HG03103 (cell line): ENCODE measurements at regions not wholly inside any gene's neighbourhood (a gene's known extent, or its start where the extent isn't known, plus 50 kb on each side); places are given as distances from the start of the nearest gene placed in this dataset.
A peak's percentile ranks its signal among the peaks of the same experiment; 100 is the strongest.

Source experiments
- ATAC-seq: cut with Tn5 transposase; IDR thresholded peaks from one replicate; pipeline ENCODE4 v1.9.1; 2021; ENCODE audit warnings: low read depth; ENCODE audit not compliant: unreplicated experiment

DNA sequence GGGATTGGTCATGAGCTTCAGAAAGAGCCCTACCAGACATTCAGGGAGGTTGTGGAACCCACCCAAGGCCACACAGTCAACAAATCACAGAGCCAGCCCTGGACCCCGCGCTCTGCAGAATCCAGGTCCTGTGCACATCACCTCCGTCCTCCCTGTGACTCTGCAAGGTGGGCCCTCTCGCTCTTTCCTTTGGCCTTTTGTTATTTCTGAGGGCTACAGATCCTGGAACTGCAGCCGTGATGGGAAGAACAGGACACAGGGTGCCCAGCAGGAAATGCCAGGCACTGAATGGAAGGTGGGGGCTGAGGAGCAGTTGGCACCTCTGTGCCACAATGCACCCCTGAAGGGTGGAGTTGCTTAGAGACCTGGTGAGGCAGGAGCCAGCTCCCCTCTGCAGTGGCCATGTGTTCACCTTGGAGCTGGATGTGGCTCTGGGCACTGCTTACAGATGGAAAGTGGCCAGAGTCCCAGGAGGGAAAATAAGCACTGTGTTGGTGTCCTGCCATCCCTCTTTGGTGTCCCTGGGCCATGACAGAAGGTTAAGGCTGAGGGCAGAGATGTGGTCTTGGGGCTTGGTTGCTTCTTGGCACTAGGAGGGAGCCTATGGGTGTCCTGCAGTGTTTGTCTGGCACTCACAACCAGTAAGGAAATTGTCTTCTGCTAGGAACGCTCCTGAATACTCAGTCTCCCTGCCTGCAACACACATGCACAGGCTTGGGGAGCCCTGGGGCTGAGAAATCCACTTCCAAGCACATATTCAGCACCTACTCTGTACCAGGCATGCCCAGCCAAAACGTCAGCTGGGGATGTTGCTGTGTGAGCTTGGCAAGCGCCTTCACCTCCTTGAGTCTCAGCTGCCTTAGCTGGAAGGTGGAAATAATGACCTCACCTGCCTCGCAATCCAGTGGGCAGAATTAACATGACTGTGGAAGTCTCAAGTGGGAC, 98.0 kb upstream of the SLC6A6 start:
- no peak for ATAC-seq

DNA sequence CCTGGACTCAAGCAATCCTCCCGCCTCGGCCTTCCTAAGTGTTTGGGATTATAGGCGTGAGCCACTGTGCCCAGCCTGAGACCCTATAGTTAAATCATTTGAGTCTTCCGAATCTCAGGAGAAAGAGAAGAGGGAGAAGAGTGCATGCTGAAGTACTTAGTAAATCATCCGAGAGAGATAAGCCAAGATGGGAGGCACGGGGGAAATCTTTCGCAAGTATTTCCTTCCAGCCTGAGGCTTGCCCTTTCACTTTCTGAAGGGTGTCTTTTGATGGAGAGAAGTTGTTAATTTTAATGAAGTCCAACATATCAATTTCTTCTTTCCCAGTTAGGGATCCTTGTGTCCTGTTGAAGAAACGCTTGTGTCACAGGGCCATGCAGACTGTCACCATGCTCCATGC, 97.1 kb upstream of the SLC6A6 start:
- ATAC-seq, result no peak

DNA sequence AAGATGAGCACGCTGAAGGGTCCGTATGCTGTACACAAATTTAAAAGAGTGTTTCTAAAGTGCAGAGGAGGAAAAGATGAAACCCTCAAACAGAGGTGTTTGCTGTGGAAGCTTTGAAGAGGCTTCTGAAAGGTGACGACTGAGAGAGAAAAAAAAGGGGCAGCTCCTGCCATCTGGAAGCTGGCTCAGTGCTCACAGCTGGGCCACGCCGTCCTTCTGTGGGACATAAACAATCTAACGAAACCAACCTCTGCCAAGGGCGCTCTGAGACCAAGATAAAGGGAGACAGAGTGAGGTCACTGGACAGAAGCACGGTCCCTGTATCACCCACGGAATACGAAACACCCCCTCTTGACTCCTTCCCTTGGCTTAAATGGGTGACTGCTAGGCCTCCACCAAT, 96.3 kb upstream of the SLC6A6 start:
- no peak for ATAC-seq

DNA sequence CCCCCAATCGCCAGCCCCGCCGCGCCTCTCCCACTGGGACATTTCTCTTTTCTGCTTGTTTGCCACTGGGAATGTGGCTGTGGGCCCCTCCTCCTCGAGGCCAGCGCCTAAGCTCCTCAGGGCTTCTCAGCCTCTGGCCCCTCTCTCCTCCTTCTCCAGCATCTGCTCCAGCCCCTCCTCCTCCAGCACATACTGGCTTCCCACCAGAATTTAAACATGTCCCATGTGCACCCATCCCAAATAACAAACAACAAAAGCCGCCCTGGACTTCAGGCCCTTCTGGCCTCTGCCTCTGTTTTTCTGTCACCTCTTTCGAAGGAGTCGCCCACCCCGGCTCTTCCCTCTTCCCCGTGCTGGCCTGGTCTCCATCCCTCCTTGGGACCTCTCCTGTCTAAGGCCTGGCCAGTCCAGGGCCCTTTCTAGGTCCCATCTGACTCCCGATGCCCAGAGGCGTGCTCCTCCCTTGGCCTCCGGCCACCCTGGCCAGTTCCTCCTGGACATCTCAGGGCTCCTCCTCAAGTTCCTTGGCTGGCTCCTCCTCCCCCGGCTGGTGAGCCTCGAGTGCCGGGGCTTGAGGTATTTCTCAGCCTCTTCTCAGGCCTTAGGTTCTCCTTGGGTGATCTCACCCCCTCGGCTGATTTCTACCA, 94.6 kb upstream of the SLC6A6 start:
- ATAC-seq, result no peak

DNA sequence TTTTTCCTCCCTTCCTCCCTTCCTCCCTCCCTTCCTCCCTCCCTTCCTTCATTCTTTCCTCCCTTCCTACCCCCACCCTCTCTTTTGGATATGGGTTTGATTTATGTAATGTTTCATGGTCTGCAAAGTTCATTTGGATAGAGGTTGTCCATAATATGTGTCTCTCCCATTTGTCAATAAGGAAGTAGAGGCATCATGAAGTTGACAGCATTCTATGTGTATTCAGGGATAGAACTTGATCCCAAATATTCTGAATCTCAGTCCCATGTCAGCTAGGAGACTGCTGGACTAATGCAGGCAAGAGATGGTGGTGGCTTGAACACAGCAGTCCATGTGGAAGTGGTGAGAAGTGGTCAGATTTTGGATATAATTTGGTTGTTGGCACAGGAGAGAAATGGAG, 90.7 kb upstream of the SLC6A6 start:
- no peak for ATAC-seq

DNA sequence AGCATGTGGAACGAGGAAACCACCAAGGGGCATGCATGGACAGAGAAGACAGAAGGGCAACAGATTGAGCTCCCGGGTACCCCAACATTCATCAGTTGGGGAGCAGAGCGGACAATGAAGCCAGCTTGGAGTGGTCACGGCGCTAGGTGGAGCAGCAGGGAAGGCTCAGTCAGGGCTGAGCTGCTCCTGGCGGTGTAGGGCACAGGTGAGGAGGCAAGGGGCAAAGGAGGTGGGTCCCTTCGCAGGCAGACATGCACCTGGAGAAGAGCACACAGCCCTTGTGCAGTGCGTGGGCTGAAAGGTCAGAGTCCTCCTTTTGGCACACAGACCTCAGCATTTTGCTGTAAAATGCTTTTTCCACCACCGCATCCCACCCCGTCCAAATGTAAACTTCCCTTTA, 90.0 kb upstream of the SLC6A6 start:
- ATAC-seq, result no peak

DNA sequence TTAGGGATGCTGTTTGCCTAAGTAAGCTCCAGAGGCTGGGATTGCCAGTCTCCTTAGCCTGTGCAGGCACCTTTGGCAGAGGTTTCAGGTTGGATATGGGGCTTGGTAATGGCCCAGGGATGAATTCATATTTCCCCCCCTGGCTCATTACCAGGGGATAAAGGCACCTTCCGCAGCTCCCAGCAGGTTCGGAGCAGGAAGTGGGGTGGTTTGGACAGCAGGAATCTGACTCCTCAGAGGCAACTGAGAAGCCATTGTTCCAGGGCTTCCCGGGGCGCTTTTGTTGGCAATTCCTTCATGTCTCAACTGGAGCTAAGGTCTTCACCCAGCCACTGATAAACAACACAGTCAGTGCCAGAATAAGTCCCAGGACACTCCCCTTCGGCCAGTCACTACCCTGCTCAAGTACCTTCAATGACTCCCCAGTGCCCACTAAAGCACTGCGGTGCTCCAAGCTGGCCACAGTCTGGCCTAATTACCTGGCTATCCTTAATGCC, 85.3 kb upstream of the SLC6A6 start:
- ATAC-seq, result no peak

DNA sequence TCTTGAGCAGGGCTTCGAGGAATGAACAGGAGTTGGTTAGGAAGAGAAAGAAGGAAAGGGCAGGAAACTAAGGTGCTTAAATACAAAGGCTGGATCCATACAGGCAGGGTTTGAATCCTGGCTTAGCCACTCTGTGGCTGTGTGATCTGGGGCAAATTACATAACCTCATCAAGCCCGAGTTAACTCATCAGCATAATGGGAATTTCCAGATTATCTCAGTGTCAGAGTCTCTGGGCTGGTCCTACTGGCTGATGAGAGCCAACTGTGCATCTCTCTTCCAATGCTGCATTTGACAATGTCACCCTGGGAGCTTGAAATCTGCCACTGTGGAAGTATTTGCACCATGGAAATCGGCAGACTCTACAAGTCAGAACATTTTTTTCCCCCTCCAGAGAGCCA, 83.8 kb upstream of the SLC6A6 start:
- no peak for ATAC-seq

DNA sequence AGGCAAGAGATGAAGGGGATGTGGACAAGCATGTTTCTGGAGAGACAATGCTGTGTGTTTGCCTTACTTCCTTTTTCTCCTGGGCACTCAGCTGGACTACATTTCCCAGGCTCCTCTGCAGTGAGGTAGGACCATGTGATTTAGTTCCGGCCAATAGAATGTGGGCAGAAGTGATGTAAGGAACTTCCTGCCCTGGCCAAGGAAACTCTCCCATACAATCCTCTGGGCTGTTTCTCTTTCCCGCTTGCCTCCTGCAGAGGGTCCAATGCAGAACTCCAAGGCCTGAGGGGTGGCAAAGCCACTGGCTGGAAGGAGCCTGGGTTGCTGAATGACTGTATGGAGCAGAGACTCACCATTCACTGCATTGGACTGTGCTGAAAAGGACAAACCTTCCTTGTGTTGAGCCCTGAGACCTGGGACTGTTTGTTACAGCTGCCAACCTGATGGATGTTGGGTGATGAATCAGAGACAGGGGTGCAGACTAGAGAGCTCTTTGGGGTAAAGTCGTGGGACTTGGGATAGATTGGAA, 82.7 kb upstream of the SLC6A6 start:
- peak; percentile 93 for ATAC-seq

DNA sequence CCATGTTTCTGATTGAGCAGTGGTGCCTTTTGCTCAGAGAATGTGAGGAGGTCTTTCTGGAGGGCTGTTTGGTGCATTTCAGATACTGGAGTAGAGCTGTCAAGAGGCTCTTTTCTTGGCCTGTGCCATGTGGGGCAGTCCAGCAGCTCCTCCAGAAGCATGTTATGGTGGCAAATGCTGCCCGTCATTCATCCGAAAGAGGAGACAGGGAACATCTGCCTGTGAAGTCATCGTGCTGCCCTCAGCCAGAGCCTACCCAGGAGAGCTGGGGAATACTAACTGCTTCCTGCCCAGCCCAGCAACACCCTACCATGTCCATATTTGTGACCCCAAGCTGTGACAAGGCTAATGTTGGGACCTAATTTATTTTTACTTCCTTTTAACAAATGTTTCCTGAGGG, 82.2 kb upstream of the SLC6A6 start:
- ATAC-seq, result no peak

DNA sequence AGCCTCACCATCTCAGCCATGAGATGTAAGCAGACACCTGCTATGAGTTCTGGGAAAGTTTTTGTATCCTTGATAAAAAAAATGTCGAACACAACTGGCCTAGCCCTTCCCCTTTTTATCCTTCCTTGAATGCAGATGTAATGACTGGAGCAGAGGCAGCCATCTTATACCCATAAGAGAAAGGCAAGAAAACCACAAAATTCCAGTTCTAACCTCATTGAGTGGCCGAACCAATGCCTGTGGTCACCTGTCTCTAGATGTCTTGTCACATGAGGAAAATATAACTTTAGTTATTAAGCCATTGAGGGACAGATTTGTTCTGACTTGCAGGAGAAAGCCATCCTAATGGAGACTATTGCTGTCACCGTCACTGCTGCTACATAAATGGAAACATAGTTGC, 80.4 kb upstream of the SLC6A6 start:
- ATAC-seq, result no peak

DNA sequence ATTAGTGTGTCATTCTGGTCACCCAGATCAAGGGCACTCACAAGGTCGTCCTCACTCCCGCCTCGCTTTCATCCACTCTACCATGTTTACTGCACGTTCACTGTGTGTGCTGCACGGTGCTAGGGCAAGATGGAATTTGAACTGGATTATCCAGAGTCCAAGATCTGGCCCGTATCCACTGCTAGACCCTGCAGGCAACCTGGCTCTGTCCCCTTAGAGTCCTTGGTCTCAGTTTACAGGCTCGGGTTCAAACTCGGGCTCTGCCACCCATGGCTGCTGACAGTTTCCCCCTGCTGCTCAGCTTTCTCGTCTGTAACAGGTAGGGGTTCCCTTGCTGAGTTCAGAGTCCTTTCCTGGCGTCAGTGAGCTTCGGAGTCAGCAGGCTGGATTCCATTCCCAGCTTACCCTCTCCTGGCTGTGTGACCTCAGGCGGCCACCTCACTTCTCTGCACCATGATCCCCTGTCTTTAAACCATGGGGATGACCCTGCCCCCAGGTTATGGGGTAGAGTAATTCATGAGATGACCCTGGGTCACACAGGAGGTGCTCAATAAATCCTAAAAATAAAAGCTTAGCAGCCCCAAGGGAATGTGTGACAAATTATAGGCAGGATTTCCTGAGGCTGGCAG, 79.6 kb upstream of the SLC6A6 start:
- no peak for ATAC-seq

DNA sequence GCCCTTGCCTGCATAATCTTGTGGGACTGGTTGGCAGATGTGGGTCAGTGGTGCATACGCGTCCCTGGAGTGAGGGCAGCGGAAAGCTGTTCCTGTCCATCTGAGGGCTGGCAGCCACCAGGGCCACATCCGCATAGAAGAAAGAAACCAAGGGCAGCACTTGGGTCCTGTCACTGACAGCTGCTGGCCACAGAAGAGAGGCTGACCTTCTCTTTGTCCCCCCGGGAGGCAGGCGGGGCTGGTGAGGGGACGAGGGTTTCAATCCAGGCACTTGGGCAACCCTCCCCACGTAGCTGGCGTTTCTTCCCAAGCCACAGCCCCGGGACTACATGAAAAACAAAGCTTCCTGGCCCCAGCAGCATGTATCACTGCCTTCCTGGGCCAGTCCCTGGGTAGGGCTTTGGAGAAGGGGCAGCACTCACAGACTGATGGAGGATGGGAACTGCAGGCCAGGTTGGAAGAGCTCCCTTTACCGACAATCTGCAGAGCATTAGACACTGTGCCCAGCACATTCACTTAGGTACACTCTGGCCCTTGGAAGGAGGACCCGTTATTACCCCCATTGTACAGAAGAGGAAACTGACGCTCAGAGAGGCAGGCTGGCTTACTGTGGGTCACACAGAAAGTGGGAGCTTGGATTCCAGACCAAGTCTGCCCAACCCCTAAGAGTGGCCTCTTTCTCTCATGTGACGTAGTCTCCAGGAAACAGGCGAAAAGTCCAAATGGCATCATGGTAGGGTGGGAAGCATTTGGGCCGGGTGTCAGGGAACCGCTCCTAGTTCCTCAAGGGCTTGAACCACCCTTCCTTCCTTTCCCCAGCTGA, 78.8 kb upstream of the SLC6A6 start:
- no peak for ATAC-seq

DNA sequence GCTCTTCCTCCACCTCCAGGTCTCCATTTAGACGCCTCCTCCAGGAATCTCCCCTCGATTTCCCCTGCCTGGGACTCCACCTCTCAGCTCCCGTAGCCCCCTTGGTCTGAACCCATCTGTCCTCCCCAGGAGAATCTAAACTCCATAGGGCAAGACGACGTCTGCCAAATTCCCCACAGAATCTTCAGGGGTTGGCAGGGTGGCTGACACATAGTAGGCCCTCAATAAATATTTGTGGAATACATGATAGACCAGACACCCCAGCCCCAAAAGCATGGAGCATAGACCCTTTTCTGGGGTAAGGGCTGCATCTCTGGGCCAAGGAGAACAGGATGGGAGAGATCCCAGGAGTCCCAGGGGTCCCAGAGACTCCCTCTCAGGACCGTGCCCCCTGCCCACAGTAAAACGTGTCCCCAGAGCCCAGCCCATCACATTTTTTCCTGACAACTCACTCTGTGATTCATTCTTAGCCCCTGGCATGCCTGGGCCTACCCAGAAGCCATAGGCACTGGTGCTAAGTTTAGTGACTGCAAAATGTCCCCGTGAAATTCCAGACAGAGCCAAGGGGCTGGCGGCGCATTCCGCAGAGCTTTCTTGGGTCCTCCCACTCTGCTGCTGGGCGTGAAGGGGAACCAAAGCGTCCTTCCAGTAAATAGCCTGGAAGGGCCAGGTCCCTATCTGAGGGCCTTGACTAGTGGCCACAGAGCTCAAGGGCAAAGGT, 78.0 kb upstream of the SLC6A6 start:
- no peak for ATAC-seq

DNA sequence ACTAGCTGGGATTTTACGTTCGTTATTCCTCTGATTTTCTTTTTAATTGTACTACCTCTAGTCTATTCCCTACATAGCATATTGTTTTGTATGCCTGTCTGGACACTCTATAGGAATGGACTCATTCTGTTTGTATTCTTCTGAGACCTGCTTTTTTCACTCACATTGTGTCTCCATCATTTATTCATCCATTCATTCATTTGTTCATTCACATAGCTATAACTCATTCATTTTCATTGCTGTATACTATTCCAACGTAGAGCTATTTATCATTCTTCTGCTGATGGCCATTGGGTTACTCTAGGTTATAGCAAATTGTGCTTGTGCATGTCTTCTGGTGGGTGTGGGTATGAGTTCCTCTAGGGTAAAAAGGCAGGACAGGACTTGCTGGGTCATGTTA, 74.0 kb upstream of the SLC6A6 start:
- no peak for ATAC-seq

DNA sequence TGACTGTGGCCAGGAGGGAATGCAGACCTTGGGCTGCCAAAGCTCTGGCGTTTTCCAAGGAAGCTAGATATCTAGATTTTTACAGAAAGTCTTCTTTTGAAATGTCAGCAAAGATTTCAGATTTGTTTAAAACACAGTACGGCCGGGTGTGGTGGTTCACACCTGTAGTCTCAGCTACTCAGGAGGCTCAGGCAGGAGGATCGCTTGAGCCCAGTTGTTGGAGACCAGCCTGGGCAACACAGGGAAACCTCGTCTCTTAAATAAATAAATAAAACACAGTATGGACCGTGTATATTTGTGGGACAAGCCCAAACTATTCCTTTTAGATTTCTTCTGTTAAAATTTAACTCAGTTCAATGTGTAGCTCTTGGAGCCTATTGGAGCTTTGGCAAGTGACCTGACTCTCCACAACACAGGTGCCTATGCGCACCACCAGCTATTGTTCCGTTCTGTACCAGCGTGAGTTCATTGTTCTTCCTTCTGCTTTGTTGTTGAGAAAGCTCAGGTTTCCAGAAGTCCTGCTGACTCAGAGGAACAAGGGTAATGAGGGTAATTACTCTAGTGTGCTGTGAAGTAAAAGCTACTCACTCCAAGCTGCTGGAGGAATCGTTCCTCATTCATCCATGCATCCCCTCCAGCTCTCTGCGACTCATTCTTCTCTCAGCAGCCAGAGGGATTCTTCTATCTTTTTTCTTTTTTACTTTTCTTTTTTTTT, 73.1 kb upstream of the SLC6A6 start:
- no peak for ATAC-seq

DNA sequence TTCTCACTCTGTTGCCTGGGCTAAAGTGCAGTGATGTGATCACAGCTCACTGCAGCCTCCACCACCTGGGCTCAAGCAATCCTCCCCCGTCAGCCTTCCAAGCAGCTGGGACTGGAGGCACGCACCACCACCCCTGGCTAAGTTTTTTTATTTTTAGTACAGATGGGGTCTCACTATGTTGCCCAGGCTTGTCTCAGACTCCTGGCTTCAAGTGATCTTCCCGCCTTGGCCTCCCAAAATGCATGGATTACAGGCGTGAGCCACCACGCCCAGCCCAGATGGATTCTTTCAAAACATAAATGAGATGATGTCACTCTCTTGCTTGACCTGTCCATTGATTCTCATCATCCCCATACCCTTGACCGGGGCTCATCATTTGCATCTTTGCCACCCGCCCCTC, 72.6 kb upstream of the SLC6A6 start:
- no peak for ATAC-seq

DNA sequence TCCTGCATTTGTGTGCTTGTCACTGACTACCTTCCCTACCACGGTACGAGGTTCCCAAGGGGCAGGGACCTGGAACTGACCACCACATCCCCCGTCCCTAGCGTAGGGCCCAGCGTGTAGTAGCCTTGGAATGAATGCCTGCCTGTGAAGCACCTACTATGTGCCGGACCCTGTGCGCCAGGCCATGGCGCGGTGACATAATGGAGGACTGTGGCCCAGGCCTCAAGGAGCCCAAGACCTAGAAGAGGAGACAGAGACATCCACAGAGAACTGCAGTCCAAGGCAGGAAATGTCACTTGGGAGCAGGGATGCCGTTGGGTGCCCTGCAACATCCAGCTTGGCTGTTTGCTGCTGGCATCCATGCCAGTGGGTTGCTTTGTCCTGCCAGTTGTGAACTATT, 71.9 kb upstream of the SLC6A6 start:
- ATAC-seq, result no peak

DNA sequence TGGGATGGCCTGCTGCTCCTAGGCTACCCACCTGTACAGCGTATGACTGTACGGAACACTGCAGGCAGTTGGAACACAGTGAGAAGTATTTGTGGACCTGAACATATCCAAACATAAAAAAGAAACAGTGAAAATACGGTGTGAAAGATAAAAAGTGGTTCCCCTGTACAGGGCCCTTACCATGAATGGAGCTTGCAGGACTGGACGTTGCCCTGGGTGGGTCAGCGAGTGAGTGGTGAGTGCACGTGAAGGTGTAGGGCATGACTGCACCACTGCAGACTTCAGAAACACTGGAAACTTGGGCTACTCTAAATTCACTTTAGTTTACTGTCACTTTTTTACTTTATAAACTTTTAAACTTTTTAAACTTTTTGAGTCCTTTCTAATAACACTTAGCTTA, 71.2 kb upstream of the SLC6A6 start:
- no peak for ATAC-seq
